ENCODE measurements at regions not wholly inside any gene's neighbourhood (a gene's known extent, or its start where the extent isn't known, plus 50 kb on each side); places are given as distances from the start of the nearest gene placed in this dataset.

- no peak for DNase-seq (ENCODE audit: low read depth)
- no peak overlapping the region for H3K4me3 ChIP-seq (ENCODE audit: control insufficient read depth, low read depth, low read length)
- TF ChIP-seq CTCF (IDR thresholded peaks at IDR 0.05; ENCODE audit: control insufficient read depth, insufficient read depth, low read depth, low read length, missing control alignments) = no peak
These were observed 249.2 kb downstream of the ZNF536 start for GRCh38 chr19:30621326-30621920.

- no peak for TF ChIP-seq CTCF (IDR thresholded peaks at IDR 0.05; ENCODE audit: control insufficient read depth, insufficient read depth, low read depth, low read length, missing control alignments)
- no peak overlapping the region for H3K4me3 ChIP-seq (ENCODE audit: control insufficient read depth, low read depth, low read length)
- DNase-seq (ENCODE audit: low read depth) = no peak
These were observed 248.2 kb downstream of the ZNF536 start for GRCh38 chr19:30620354-30620753.

- no peak overlapping the region for H3K4me3 ChIP-seq (ENCODE audit: control insufficient read depth, low read depth, low read length)
- no peak for DNase-seq (ENCODE audit: low read depth)
- no peak for TF ChIP-seq CTCF (IDR thresholded peaks at IDR 0.05; ENCODE audit: control insufficient read depth, insufficient read depth, low read depth, low read length, missing control alignments)
These were observed 237.6 kb downstream of the ZNF536 start for GRCh38 chr19:30609656-30610270.

GRCh38 chr19:30608471-30608870 lies 236.3 kb downstream of the ZNF536 start:
- H3K4me3 ChIP-seq (ENCODE audit: control insufficient read depth, low read depth, low read length) = no peak overlapping the region
- no peak for DNase-seq (ENCODE audit: low read depth)
- no peak for TF ChIP-seq CTCF (IDR thresholded peaks at IDR 0.05; ENCODE audit: control insufficient read depth, insufficient read depth, low read depth, low read length, missing control alignments)
